Esophagus muscularis mucosa (tissue), 3 donors: ENCODE measurements at regions not wholly inside any gene's neighbourhood (a gene's known extent, or its start where the extent isn't known, plus 50 kb on each side); places are given as distances from the start of the nearest gene placed in this dataset.

Source experiments
- CTCF ChIP-seq, 3 experiments: fragments of 200-600 bp in 2 of 3; fragments of 450-650 bp in 1 of 3; sonication (generic) in 2 of 3; IDR thresholded peaks; one replicate each; pipeline ENCODE4 v1.5.1; 2017 to 2019; ENCODE audit warnings: antibody characterized with exemption in 3 of 3, mild to moderate bottlenecking in 2 of 3, moderate library complexity in 1 of 3
- POLR2A ChIP-seq: fragments of 450-650 bp; IDR thresholded peaks from one replicate; pipeline ENCODE4 v1.6.1; 2017; ENCODE audit warnings: antibody characterized with exemption, moderate library complexity, mild to moderate bottlenecking, low read depth
- POLR2AphosphoS5 ChIP-seq, 2 donors: sonication (generic); formaldehyde crosslinking; IDR thresholded peaks; one replicate each; pipeline ENCODE4 v1.6.1; 2017; ENCODE audit warnings: antibody characterized with exemption in 2 of 2

DNA sequence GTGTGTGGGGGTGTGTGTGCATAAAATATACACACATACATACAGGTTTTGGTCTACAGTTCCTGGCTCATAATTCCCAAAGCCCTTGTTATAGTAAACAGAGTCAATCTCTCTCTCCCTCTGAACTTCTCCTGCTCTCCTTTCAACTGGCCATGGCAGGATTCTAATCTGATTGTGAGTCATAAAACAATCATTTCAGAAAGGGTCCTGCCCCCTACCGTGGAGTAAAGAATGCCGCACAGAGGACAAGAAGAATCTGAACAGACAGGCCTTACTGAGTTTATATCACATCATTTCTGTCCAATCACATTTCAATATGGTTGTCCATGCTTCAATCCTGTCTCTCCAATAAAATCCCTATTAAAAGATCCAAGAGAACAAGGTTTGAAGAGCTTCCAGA, 416.9 kb downstream of the FRK start:
- TF ChIP-seq CTCF (IDR thresholded peaks at IDR 0.05) (no peak), POLR2A (no peak), POLR2AphosphoS5 (IDR thresholded peaks at IDR 0.05) (no peak)
